GM12875 (cell line): ENCODE measurements at regions not wholly inside any gene's neighbourhood (a gene's known extent, or its start where the extent isn't known, plus 50 kb on each side); places are given as distances from the start of the nearest gene placed in this dataset.

Experiments used
- H3K4me3 ChIP-seq: one replicate; pipeline ENCODE4 v1.5.1; 2011; ENCODE audit warnings: low read depth, low read length, control low read depth
- TF ChIP-seq, protein P1 (sequence below): IDR thresholded peaks from 2 replicates; pipeline ENCODE4 v1.5.1; 2011; ENCODE audit warnings: low read depth, mild to moderate bottlenecking, control low read depth, inconsistent platforms, low read length, moderate library complexity, borderline replicate concordance; ENCODE audit not compliant: insufficient read depth

- TF ChIP-seq, protein P1, sequence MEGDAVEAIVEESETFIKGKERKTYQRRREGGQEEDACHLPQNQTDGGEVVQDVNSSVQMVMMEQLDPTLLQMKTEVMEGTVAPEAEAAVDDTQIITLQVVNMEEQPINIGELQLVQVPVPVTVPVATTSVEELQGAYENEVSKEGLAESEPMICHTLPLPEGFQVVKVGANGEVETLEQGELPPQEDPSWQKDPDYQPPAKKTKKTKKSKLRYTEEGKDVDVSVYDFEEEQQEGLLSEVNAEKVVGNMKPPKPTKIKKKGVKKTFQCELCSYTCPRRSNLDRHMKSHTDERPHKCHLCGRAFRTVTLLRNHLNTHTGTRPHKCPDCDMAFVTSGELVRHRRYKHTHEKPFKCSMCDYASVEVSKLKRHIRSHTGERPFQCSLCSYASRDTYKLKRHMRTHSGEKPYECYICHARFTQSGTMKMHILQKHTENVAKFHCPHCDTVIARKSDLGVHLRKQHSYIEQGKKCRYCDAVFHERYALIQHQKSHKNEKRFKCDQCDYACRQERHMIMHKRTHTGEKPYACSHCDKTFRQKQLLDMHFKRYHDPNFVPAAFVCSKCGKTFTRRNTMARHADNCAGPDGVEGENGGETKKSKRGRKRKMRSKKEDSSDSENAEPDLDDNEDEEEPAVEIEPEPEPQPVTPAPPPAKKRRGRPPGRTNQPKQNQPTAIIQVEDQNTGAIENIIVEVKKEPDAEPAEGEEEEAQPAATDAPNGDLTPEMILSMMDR, result no peak
- H3K4me3 ChIP-seq, result no peak overlapping the region
Observed at GRCh38 chr14:40887912-40888311, 718.8 kb upstream of the LRFN5 start.

- TF ChIP-seq, protein P1, result no peak
- no peak overlapping the region for H3K4me3 ChIP-seq
Observed at GRCh38 chr14:40870252-40870651, 736.4 kb upstream of the LRFN5 start.

DNA sequence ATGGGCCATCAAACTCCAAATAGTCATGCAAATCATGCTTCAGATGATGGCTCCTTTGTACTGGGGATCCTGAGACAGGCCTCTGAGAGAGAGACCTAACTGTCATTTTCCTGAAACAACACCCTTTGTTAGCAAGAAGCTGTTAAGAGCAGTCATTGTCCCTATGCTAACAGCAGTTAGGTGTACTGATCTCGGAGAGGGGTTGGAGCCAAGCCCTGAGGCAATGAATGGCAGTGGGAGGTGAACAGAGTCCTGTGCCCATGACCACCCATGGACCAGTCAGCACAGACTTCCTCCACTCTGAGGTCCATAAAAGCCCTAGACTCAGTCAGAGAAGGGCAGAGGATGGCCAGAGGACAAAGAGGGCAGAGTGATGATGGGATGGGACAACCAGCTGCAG lies 747.6 kb upstream of the LRFN5 start:
- no peak overlapping the region for H3K4me3 ChIP-seq
- TF ChIP-seq, protein P1, result no peak

DNA sequence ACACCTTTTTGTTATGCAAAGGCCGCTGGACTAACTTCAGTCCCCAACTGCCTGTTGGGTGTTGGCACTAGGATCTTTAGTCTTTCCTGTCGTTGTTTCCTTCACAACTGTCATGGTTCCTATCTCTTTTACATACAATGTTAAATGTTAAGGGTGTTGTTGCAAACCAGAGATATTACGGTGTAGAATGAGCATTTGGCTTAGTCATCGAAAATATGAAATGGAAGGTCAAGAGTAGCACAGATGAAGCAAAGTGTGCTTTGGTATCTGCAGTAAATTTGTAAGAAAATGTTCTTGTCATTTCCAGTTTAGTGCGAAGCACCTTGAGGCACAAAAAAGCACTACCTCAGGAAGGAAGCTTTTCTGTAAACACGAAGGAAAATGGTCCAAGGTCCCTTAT lies 751.3 kb upstream of the LRFN5 start:
- TF ChIP-seq, protein P1, result no peak
- no peak overlapping the region for H3K4me3 ChIP-seq

GRCh38 chr14:40850191-40850590 lies 756.5 kb upstream of the LRFN5 start:
- TF ChIP-seq, protein P1, result no peak
- no peak overlapping the region for H3K4me3 ChIP-seq

DNA sequence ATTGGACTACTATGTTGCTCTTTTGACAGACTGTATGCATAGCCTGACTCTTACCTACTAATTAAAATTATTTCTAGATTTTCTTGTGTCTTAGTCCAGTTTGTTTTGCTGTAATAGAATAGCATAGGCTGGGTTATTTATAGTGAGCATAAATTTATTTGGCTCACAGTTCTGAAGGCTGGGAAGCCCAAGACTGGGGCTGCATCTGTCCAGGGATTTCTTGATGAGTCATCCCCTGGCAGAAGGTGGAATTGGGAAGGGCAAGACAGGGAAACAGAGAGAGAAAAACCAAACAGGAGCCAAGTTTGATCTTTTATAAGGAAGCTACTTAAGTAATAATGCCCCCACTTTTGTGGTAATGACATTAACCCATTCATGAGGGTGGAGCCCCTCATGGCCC lies 759.2 kb upstream of the LRFN5 start:
- TF ChIP-seq, protein P1, result no peak
- no peak overlapping the region for H3K4me3 ChIP-seq

- H3K4me3 ChIP-seq, result no peak overlapping the region
- TF ChIP-seq, protein P1, result no peak
Observed at GRCh38 chr14:40842816-40843215, 763.9 kb upstream of the LRFN5 start.
